OCI-LY3 (cell line): ENCODE measurements at regions not wholly inside any gene's neighbourhood (a gene's known extent, or its start where the extent isn't known, plus 50 kb on each side); places are given as distances from the start of the nearest gene placed in this dataset.

Experiments used
- H2AFZ ChIP-seq: fragments of 200-600, 300-600 bp; shearing (Covaris generic); 2 replicates; pipeline ENCODE4 v1.6.0; 2014; ENCODE audit warnings: antibody characterized with exemption, low read depth, low read length
- H3K27ac ChIP-seq: fragments of 200-600, 300-600 bp; sonication (generic); 2 replicates; pipeline ENCODE4 v1.5.1; 2014; ENCODE audit warnings: mild to moderate bottlenecking, low read length, moderate library complexity, mixed read lengths
- H3K27me3 ChIP-seq: fragments of 200-600, 300-600 bp; sonication (generic); 2 replicates; pipeline ENCODE4 v1.6.1; 2014; ENCODE audit warnings: low read depth, low read length, mixed read lengths
- H3K36me3 ChIP-seq: fragments of 200-600, 300-600 bp; sonication (generic); replicated peaks from 2 replicates; pipeline ENCODE3; 2014; ENCODE audit warnings: low read depth, low read length, mixed read lengths
- H3K4me1 ChIP-seq: fragments of 300-600, 200-600 bp; sonication (generic); 2 replicates; pipeline ENCODE4 v1.6.1; 2014; ENCODE audit warnings: low read length, mixed read lengths
- H3K4me2 ChIP-seq: fragments of 200-600, 300-600 bp; sonication (generic); 2 replicates; pipeline ENCODE4 v1.6.1; 2014; ENCODE audit warnings: low read length, mixed read lengths
- H3K4me3 ChIP-seq: fragments of 300-600, 200-600 bp; sonication (generic); 2 replicates; pipeline ENCODE4 v1.5.1; 2014; ENCODE audit warnings: antibody characterized with exemption, mild to moderate bottlenecking, low read length, moderate library complexity
- H3K79me2 ChIP-seq: fragments of 300-600, 200-600 bp; shearing (Covaris generic); 2 replicates; pipeline ENCODE4 v1.6.1; 2014; ENCODE audit warnings: mild to moderate bottlenecking, low read length, mixed read lengths
- H3K9ac ChIP-seq: fragments of 300-600, 200-600 bp; shearing (Covaris generic); 2 replicates; pipeline ENCODE4 v1.6.0; 2014; ENCODE audit warnings: mild to moderate bottlenecking, low read length, moderate library complexity
- H3K9me3 ChIP-seq: fragments of 200-600, 300-600 bp; shearing (Covaris generic); 2 replicates; pipeline ENCODE4 v1.6.1; 2014; ENCODE audit warnings: low read length, mixed read lengths; ENCODE audit not compliant: insufficient read depth
- H4K20me1 ChIP-seq: fragments of 200-600, 300-600 bp; sonication (generic); 2 replicates; pipeline ENCODE4 v1.6.1; 2016; ENCODE audit warnings: low read length, mixed read lengths; ENCODE audit not compliant: insufficient read depth
- EZH2phosphoT487 ChIP-seq: fragments of 200-600 bp; shearing (Covaris generic); IDR thresholded peaks from 2 replicates; pipeline ENCODE4 v1.6.1; 2018; ENCODE audit warnings: antibody characterized with exemption, mixed run types, low read depth
- TF ChIP-seq, protein P1 (sequence below): fragments of 200-600, 300-600 bp; sonication (generic); IDR thresholded peaks from 2 replicates; pipeline ENCODE4 v1.5.1; 2014; ENCODE audit warnings: antibody characterized with exemption, low read length, low read depth

- no peak overlapping the region for H3K9ac ChIP-seq
- no peaks in the 10 kb centered on the region for H3K36me3 ChIP-seq
Observed at GRCh38 chr18:34643989-34644388, 66.1 kb upstream of the DTNA start.

DNA sequence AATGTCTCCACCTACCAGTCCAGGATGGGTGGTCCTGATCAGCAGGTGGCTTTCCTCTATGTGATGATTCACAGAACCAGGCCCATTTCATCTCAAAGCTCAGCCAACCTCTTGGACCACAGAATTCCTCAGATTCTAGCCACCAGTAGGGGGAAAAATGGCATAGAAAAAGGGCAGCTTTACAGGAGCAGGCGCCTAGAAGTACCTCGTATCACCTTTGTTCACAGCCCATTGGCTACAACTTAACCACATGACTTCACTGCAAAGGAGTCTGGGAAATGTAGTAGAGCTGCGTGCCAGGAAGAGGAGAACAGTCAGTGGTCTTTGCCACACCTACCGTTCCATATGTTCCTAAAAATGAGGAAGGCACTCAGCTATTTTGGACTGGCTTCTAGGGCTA lies 62.8 kb upstream of the DTNA start:
- H3K36me3 ChIP-seq = no peaks in the 10 kb centered on the region
- H3K4me2 ChIP-seq = peak overlapping the region; percentile 33
- peaks cover 29% of the 10 kb centered on the region for H3K4me1 ChIP-seq
- H2AFZ ChIP-seq = peak overlapping the region; percentile 51; the same call in 1 of the 2 replicates
- no peaks in the 10 kb centered on the region for H3K9me3 ChIP-seq
- H4K20me1 ChIP-seq = no peaks in the 10 kb centered on the region
- H3K9ac ChIP-seq = no peak overlapping the region
- no peak overlapping the region for H3K27ac ChIP-seq
- no peaks in the 10 kb centered on the region for H3K79me2 ChIP-seq
- H3K4me3 ChIP-seq = peak overlapping the region; percentile 39
- H3K27me3 ChIP-seq = no peaks in the 10 kb centered on the region
- TF ChIP-seq EZH2phosphoT487 = no peak
- TF ChIP-seq, protein P1, sequence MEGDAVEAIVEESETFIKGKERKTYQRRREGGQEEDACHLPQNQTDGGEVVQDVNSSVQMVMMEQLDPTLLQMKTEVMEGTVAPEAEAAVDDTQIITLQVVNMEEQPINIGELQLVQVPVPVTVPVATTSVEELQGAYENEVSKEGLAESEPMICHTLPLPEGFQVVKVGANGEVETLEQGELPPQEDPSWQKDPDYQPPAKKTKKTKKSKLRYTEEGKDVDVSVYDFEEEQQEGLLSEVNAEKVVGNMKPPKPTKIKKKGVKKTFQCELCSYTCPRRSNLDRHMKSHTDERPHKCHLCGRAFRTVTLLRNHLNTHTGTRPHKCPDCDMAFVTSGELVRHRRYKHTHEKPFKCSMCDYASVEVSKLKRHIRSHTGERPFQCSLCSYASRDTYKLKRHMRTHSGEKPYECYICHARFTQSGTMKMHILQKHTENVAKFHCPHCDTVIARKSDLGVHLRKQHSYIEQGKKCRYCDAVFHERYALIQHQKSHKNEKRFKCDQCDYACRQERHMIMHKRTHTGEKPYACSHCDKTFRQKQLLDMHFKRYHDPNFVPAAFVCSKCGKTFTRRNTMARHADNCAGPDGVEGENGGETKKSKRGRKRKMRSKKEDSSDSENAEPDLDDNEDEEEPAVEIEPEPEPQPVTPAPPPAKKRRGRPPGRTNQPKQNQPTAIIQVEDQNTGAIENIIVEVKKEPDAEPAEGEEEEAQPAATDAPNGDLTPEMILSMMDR = no peak

More at GRCh38 chr18:34643989-34644388, 66.1 kb upstream of the DTNA start:
- Histone ChIP-seq H2AFZ (no peak overlapping the region), H3K4me3 (no peak overlapping the region), H3K79me2 (no peaks in the 10 kb centered on the region), H3K27me3 (no peaks in the 10 kb centered on the region), H3K27ac (no peak overlapping the region), H3K9me3 (no peaks in the 10 kb centered on the region), H4K20me1 (no peaks in the 10 kb centered on the region), H3K4me2 (no peak overlapping the region), H3K4me1 (peaks cover 7% of the 10 kb centered on the region)
- TF ChIP-seq, protein P1 = no peak
- no peak for TF ChIP-seq EZH2phosphoT487

DNA sequence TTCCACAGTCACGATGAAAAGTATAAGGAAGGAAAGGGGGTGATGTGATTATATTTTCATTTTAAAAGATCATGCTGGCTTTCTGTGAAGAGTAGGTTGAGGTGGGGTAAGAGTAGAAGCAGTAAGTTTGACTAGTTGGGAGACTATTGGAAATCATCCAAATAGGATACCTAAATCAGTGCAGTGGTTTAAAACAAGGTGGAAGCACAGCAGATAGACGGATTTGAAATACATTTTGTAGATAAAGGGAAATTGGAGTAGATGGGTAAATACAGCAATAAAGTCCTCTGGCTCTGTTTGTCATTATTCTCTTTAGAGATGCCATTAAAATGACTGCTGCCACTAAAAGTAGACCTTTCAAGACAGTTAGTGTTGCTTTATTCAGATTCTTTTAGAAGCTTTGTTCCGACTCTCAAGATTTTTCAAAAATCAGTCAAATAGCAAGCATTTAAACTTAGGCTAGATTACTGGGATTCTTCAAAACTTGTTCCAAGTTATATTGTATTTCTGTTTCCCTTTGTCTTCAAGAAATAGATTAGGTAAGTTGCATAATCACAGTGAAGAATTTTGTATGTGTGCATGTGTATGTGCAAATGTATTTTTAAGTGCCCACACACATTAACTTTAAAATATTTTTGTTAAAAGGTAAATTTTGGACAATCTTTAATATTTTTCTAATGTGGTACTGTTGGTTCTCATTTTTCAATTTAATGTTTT lies 61.7 kb upstream of the DTNA start:
- no peak for TF ChIP-seq EZH2phosphoT487
- TF ChIP-seq, protein P1 = no peak
- Histone ChIP-seq H3K79me2 (no peaks in the 10 kb centered on the region), H3K27ac (no peak overlapping the region), H3K4me3 (no peak overlapping the region), H3K27me3 (no peaks in the 10 kb centered on the region), H2AFZ (no peak overlapping the region), H3K4me2 (no peak overlapping the region), H3K36me3 (no peaks in the 10 kb centered on the region), H3K9ac (no peak overlapping the region), H4K20me1 (no peaks in the 10 kb centered on the region), H3K4me1 (peaks cover 30% of the 10 kb centered on the region), H3K9me3 (no peaks in the 10 kb centered on the region)

DNA sequence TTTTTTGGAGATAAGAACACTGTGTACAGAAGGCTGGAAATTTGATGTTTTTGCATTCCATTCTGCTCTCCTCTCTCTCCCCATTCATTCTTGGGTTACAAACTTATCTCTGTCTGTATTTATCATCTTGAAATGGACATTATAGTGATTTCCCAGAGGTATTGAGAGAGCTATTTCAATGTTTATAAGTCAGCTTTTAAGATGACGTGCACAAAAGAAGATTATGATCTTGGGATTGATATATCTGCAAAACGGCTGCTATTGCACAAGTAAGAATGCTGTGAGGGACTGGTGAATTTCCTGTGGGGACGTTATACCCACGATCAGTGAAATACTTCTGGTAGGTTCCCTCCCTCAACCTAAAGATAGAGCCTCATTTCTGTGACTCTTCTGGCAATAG lies 61.0 kb upstream of the DTNA start:
- H3K27me3 ChIP-seq = no peaks in the 10 kb centered on the region
- H3K4me2 ChIP-seq = no peak overlapping the region
- H3K9me3 ChIP-seq = no peaks in the 10 kb centered on the region
- no peak overlapping the region for H2AFZ ChIP-seq
- no peaks in the 10 kb centered on the region for H3K79me2 ChIP-seq
- TF ChIP-seq, protein P1 = no peak
- no peak for TF ChIP-seq EZH2phosphoT487
- peaks cover 30% of the 10 kb centered on the region for H3K4me1 ChIP-seq
- no peak overlapping the region for H3K9ac ChIP-seq
- no peak overlapping the region for H3K27ac ChIP-seq
- H3K4me3 ChIP-seq = no peak overlapping the region
- H3K36me3 ChIP-seq = no peaks in the 10 kb centered on the region
- H4K20me1 ChIP-seq = no peaks in the 10 kb centered on the region
